Mammary epithelial cell (primary cell): ENCODE measurements at regions not wholly inside any gene's neighbourhood (a gene's known extent, or its start where the extent isn't known, plus 50 kb on each side); places are given as distances from the start of the nearest gene placed in this dataset.

ENCODE experiments used
- CTCF ChIP-seq, 2 donors: IDR thresholded peaks in 1 of 2; conservative IDR thresholded peaks in 1 of 2; 2 replicates each; pipeline ENCODE4 v1.5.1; 2011 to 2012; ENCODE audit warnings: inconsistent platforms in 2 of 2, low read length in 2 of 2, mild to moderate bottlenecking in 2 of 2, control low read depth in 1 of 2, low read depth in 1 of 2; ENCODE audit not compliant: insufficient read depth in 1 of 2; ENCODE audit errors: extremely low read depth in 1 of 2
- EZH2 ChIP-seq: IDR thresholded peaks from 2 replicates; pipeline ENCODE4 v1.6.1; 2012; ENCODE audit warnings: low read length, inconsistent platforms, borderline replicate concordance

DNA sequence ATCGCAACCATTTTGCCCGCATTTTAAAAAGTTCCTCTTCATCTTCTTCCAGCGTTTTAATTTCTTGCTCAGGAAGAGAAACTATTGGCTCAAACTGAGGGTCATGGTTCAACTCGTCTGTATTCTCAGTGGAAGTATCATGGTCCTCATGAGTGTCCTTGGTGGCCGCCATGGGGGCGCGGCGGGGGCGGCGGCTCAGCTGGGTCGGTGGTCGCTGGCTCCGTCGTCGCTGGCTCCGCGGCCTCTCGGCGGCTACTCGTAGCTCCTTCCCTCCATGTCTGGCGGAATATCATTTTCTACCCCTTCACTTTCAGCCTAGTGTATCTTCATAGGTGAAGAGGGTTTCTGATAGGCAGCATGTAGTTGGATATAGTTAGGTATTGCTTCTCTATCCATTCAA, 492.0 kb upstream of the MAGEB18 start:
- TF ChIP-seq EZH2 (no peak), CTCF (conservative IDR thresholded peaks at IDR 0.05 in 1 of 2, IDR thresholded peaks at IDR 0.05 in 1 of 2; ENCODE audit: extremely low read depth in 1 of 2, insufficient read depth in 1 of 2, low read depth in 1 of 2, low read length in 2 of 2) (no peak)
